GM18870 (cell line): ENCODE measurements at regions not wholly inside any gene's neighbourhood (a gene's known extent, or its start where the extent isn't known, plus 50 kb on each side); places are given as distances from the start of the nearest gene placed in this dataset.

Experiments
- ATAC-seq: cut with Tn5 transposase; IDR thresholded peaks from one replicate; pipeline ENCODE4 v1.9.1; 2021; ENCODE audit warnings: moderate library complexity; ENCODE audit not compliant: unreplicated experiment

GRCh38 chr7:25619963-25620799 is 391.9 kb upstream of the NPVF start:
- ATAC-seq, result no peak

DNA sequence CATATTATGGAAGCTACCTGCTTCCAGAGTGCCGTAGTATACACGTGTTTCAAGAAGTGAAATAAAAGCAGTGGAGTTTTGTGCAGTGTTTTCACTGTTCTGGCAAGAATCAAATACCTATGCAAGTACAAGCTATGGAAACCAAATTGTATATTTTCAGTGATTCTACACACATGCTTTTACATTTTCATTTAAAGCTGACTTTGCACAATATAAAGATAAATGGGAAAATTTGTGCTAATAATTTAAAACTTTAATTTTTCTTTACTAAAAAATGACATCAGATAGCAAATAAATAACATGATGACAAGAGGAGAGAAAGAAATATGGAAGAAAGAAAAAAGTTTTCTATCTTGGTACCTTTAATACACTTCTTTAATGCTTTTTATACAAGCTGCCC is 393.7 kb upstream of the NPVF start:
- ATAC-seq, result no peak

GRCh38 chr7:25622695-25623094 is 394.4 kb upstream of the NPVF start:
- no peak for ATAC-seq

DNA sequence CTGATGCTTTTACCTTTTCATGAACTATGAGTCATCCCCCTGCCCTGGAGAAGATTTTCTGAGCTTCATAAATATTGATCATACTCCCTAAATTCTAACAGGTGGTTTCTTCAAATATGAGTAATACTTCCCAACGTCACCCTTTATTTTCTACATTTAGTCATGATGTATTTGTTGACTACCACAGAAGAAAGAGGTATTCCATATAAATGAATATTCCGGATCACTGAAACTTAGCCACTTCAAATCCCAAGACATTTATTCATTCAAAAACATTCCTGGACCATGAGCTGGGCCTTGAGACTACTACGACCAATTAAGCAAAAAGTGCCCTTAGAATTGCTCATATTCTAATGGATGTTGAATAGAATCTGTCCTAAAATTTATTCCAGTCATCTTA is 395.8 kb upstream of the NPVF start:
- no peak for ATAC-seq

- ATAC-seq, result no peak
Observed at GRCh38 chr7:25624833-25625232, 396.5 kb upstream of the NPVF start.

DNA sequence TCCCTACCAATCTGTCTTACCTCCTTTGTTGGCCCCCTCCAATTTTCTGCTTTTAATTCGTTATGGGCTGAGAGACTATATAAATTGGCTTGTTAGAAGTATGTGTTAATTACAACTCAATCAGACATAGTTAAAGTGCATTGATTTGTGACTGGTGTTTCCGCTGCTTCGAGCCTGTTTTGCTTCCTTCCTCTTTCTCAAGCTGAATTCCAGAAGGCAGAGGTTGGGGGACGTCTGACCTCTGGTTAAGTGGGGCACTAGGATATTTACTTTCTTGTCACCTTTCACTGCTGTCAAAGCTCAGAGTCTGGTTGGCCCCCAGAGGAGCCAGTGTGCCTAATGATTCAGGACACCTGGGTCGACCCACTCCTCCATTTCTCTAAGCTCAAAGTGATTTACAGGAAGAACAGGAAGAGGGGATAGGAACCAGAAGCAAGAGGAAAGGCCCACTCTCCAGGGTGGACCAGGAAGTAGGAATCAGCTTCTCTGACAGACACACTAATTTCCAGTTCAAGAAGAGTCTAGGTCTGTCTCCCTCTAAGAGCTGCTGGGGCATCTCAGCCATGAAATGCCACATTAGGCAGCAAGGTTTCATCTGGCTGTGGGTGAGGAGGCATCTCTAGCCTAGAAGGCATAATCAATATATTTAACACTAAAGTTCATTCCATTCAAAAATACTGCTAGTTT is 397.2 kb upstream of the NPVF start:
- ATAC-seq, result no peak

DNA sequence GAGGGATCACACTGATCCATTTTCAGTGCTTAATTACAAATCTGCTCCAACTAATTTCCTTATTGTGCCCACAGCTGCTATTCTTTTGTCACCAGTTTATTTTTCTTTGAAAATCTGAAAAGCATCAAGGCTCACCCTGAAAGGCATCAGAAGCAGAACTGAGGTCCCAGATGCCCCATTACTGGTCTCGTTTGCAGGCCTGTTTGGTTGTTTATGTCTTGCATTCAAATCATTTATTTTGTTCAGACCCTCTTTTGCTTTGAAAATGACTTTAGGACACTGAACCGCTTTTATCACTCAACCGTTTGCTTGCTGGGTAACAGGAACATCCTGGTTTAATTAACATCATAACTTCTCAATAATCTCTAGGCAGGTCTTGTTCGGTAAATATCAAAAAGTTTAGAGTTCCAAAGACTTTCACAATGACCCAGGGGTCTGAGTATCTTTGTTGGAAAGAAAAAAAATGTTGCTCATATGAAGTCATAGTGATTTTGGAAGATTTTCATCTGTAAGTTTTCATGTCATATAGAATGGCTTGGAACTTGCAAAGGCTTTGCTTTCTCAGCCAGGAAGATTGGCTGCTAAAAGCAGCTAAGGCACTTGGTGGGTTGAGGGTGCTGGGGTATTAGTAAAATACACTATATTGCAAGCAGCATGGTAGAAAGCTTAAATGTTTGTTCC is 398.3 kb upstream of the NPVF start:
- no peak for ATAC-seq

GRCh38 chr7:25628446-25628845 is 400.2 kb upstream of the NPVF start:
- ATAC-seq, result no peak

DNA sequence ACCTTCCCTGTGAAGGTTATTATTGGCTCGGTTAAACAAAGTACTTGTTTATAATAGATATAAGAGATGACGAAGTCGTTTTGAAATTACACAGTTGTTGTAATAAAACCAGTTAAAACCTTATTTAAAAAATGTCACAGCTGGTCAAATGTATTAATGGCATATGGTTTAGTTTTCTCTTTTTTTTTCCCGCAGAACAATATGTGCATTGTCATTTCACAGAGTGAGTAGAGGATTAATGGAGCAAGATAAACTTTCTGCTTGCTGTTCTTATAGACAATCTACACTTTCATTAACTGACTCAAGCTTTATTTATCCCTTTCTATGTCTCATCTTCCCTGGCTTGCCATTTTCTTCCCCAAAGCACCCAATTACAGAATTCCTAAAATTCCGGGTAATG is 404.3 kb upstream of the NPVF start:
- no peak for ATAC-seq

DNA sequence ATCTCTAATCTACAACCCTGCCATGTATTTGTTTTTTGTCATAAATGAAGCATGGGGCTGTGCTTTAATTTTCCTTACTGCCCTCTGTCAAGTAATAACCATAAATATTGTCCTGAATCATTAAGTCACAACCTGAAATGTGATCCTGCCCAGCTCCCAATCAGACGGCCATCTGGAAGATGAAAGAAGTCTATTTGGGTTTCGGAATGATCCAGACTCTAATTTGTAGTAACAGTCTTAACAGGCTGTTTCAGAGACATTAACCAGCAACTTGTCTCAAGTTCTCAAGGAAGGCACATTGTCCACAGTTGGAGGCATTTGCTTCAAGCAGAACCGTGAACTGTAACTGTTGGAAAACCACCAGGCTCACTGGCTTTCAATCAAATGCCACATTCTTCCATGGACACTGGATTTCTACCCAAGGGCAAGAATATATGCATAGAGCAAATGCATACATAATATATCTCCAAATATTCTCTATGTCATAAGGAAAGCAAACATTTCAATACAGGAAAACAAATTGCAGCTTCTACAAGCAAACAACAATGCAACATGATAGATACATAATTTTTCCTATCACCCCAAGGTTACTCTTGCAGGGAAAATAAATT is 405.2 kb upstream of the NPVF start:
- ATAC-seq, result no peak

GRCh38 chr7:25636168-25636567 is 407.9 kb upstream of the NPVF start:
- ATAC-seq, result no peak

DNA sequence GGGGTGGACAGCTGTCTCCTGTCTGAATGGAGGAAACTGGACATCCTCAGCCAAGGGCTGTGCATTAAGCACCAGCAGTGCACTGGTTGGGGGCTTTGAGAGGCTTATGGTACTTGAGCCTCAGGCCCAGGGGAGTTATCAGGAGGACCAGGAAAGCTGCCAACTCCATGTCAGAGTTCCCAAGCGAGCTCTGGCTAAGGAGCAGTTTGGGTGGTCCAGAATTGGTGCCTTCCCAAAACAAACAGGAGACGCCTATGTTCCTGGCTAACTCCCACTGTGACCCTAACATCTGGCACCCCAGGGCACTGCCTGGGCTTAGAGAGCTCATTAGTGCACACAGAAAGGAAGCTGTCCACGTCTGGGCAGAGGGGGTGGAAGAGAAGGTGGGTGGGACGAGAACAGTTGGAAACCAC is 408.6 kb upstream of the NPVF start:
- no peak for ATAC-seq

DNA sequence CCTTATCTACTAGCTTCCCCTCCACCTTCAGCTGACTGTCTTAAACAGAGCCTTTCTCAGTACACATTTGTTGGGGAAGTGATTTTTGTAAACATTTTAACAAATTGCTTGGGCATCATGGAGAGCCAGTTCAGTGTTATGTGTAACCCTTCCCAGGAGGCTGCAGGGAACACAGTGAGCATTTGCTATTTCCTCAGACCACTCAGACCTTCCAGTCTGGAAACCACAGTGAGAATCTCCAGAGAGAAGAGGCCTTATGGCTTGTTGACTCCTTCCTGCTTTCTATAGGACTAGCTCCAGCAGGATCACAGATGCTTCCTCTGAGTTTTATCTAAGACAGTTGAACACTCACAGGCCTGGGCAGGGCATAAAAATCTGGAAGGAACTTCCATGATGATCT is 409.8 kb upstream of the NPVF start:
- ATAC-seq, result no peak

DNA sequence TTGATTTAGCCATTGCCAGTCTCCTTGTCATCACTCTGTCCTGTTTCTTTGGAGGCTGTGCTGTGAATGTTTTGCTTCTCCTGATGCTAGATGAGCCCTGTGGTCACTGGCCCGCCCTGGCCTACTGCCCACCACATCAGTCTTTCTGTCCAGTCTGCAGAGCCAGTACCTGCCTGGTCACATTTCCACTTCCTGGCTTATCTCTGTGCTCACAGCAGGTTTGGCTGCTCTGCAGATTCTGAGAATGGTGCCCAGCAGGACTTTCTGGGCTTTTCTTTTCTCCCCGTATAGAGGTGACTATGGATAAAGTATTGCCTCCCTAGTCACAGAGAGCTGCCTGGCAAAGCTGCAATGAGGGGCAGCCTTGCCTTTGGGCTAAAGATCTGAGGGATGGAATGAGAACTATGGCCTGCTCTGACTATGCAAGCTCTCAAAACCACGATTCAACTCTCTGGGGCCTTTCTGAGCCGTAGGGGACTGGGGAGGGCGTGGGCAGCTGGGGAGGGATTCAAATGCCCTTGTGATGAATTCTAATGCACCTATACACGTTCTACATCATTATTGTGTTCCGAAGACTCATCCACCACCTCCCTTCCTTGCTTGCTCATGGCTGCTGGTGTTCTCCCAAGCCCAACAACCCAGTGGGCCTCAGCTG is 410.4 kb upstream of the NPVF start:
- no peak for ATAC-seq

DNA sequence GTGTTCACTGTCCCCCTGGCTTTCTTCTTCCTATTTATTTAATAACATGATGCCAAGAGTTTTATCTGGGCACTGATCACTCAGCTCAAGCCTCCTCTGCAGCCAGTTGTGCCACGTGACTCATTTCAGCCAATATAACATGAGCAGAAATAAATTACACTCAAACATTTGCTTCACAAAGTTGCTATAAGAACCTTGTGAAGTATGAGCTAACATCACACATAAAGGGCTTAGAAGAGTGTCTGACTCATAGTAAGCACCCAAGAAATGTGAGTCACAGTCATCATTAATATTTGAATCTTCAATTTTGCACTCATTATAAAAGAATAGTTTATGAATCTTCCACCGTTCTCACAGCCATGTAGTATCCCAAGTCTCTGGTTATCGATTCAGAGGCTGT is 414.6 kb upstream of the NPVF start:
- ATAC-seq, result no peak

DNA sequence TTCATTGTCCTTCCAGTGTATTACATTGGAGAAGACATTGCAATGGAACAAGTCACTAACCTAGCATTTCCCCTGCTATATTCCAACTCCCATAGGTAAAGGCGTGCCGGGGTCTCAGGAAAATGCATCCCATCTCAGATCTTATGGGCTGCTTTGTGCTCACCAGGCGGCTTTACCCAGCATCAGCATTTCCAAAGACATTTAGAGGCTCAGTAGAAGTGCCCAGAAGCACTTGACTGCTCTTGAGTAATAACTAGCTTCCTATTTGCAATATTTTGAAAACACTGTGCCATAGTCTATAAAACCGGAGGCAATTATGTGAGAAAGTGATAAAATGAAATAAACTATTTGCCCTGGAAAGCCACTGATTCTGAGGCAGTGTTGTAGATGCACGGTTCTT is 415.0 kb upstream of the NPVF start:
- no peak for ATAC-seq

- no peak for ATAC-seq
Observed at GRCh38 chr7:25643770-25644394, 415.6 kb upstream of the NPVF start.

- ATAC-seq, result no peak
Observed at GRCh38 chr7:25646726-25647413, 418.6 kb upstream of the NPVF start.

DNA sequence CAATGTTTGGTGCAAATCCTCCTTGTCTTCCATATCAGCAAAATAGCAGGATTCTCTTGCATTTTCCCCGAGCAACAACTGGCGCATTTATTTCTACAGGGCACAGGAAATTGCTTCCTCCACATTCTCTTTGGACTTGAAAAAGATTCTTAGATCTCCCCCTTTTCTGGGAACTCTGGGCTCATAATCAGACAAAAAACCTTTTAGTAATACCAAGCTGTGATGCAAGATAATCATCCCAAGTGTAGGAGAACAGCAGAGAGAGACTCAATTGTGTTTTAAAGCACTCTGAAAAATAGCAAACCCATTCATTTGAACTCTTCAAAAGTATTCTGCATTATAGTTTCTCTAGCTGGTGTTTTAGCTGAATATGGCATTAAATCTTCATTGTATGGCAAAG is 419.6 kb upstream of the NPVF start:
- no peak for ATAC-seq

DNA sequence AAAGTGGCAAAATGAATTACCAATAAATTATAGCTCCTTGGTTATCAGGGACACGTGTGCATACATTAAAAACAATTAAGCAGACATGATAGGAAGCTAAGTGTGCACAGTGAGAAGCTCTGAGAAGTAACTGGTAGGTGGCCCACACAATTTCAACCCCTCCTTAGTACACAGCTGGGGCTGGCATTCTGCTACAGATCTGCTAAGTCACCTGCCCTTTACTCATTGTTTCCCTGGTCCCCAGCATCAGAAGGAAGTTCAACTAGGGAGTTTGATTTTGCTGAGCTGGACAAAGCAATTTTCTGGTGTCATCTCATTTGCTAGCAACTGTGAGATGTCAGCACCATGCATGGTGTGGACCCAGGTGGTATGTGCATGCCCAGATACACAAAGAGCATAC is 424.1 kb upstream of the NPVF start:
- no peak for ATAC-seq
